ENCODE measurements at regions not wholly inside any gene's neighbourhood (a gene's known extent, or its start where the extent isn't known, plus 50 kb on each side); places are given as distances from the start of the nearest gene placed in this dataset.

GRCh38 chr1:184329245-184329953 is 57.4 kb upstream of the C1orf21 start:
- Histone ChIP-seq H3K4me1 (ENCODE audit: control insufficient read depth in 1 of 2, insufficient read depth in 2 of 2, low read length in 2 of 2) (peaks cover 2 to 12% of the 10 kb centered on the region in 2 donors), H3K36me3 (ENCODE audit: control insufficient read depth in 1 of 2, insufficient read depth in 2 of 2, low read length in 2 of 2) (no peaks in the 10 kb centered on the region), H3K27ac (ENCODE audit: low read length) (no peak overlapping the region), H3K9me3 (ENCODE audit: control insufficient read depth in 1 of 2, low read length in 2 of 2) (no peaks in the 10 kb centered on the region), H3K27me3 (ENCODE audit: low read depth, low read length) (no peaks in the 10 kb centered on the region), H3K4me3 (ENCODE audit: low read depth in 1 of 2, low read length in 2 of 2) (no peak overlapping the region)

GRCh38 chr1:184329962-184330868 is 56.6 kb upstream of the C1orf21 start:
- Histone ChIP-seq H3K9me3 (ENCODE audit: control insufficient read depth in 1 of 2, low read length in 2 of 2) (no peaks in the 10 kb centered on the region), H3K4me1 (ENCODE audit: control insufficient read depth in 1 of 2, insufficient read depth in 2 of 2, low read length in 2 of 2) (peaks cover 2 to 12% of the 10 kb centered on the region in 2 donors), H3K4me3 (ENCODE audit: low read depth in 1 of 2, low read length in 2 of 2) (no peak overlapping the region), H3K27ac (ENCODE audit: low read length) (no peak overlapping the region), H3K36me3 (ENCODE audit: control insufficient read depth in 1 of 2, insufficient read depth in 2 of 2, low read length in 2 of 2) (no peaks in the 10 kb centered on the region), H3K27me3 (ENCODE audit: low read depth, low read length) (no peaks in the 10 kb centered on the region)

DNA sequence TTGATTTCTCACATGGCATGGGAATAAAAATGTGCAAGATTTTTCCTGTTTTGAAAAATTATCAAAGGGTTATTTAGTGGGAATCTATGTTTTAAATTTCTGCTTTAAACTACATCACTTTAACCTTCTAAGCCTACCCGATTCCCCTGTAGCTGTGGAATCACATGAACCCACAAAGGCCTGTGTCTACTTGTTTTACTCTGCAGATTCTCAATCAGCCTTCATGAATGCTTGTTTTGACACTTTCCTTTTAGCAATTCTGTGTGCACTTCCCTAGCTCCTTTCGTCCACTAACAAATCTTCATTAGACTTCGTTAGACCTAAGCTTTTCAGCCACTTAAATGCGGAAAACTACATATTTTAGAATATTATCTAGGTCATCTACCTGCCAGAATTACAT is 56.0 kb upstream of the C1orf21 start:
- H3K27me3 ChIP-seq (ENCODE audit: low read depth, low read length), result no peaks in the 10 kb centered on the region
- no peak overlapping the region for H3K27ac ChIP-seq (ENCODE audit: low read length)
- H3K36me3 ChIP-seq (ENCODE audit: control insufficient read depth in 1 of 2, insufficient read depth in 2 of 2, low read length in 2 of 2), result no peaks in the 10 kb centered on the region
- no peak overlapping the region for H3K4me3 ChIP-seq (ENCODE audit: low read depth in 1 of 2, low read length in 2 of 2)
- no peaks in the 10 kb centered on the region for H3K9me3 ChIP-seq (ENCODE audit: control insufficient read depth in 1 of 2, low read length in 2 of 2)
- H3K4me1 ChIP-seq (ENCODE audit: control insufficient read depth in 1 of 2, insufficient read depth in 2 of 2, low read length in 2 of 2), result peaks cover 2 to 12% of the 10 kb centered on the region in 2 donors
